HG03095 (cell line): ENCODE measurements at regions not wholly inside any gene's neighbourhood (a gene's known extent, or its start where the extent isn't known, plus 50 kb on each side); places are given as distances from the start of the nearest gene placed in this dataset.
"Not testable (repeated sequence)": the region's sequence is repeated elsewhere in the genome, so short reads cannot be mapped to it uniquely, and the experiment has no call there.

Experiments
- ATAC-seq: cut with Tn5 transposase; IDR thresholded peaks from one replicate; pipeline ENCODE4 v1.9.1; 2021; ENCODE audit warnings: moderate library complexity; ENCODE audit not compliant: unreplicated experiment

DNA sequence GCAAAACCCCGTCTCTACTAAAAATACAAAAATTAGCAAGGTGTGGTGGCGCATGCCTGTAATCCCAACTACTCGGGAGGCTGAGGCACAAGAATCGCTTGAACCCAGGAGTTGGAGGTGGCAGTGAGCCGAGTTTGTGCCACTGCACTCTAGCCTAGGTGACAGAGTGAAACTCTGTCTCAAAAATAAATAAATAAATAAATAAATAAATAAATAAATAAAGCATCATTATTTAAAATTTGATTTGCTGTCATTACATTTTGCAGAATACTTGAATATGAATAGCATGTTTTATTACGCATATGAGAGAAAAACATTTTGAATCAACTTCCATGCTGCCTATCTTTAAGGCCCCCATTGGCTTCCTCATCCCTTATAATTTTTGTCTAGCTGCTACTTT, 53.4 kb upstream of the MED14 start:
- not testable (repeated sequence) for ATAC-seq

DNA sequence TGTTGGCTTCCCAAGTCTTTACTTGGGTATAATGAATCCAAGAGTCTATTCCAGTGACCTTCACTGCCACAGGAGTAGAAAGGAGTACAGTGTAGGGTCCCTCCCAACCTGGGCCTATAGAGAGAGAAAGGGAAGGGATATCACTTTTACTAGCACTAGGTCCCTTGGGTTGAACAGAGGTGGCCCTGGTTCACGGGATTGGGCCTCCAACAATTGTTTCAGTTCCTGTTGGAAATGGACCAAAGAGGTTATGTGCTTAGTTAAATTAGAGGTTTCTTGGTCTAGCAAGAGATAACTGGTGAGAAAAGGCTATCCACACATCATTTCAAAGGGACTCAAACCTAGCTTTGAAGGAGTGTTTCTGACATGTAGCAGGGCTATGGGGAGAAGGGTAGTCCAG, 57.1 kb upstream of the MED14 start:
- no peak for ATAC-seq

DNA sequence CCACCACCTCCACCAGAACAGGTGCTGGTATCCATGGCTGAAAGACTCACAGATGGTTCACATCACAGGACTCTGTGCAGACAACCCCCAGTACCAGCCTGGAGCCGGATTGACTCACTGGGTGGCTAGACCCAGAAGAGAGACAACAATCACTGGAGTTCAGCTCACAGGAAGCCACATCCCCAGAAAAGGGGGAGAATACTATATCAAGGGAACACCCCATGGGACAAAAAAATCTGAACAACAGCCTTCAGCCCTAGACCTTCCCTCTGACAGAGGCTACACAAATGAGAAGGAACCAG, 59.4 kb upstream of the MED14 start:
- ATAC-seq, result not testable (repeated sequence)

DNA sequence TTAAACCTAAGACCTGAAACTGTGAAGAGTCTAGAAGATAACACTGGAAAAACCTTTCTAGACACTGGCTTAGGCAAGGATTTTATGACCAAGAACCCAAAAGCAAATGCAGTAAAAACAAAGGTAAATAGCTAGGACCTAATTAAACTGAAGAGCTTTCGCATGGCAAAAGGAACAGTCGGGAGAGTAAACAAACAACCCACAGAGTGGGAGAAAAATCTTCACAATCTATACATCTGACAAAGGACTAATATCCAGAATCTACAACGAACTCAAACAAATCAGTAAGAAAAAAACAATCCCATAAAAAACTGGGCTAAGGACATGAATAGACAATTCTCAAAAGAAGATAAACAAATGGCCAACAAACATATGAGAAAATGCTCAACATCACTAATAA, 64.4 kb upstream of the MED14 start:
- not testable (repeated sequence) for ATAC-seq

GRCh38 chrX:40805404-40805803, 70.1 kb upstream of the MED14 start:
- no peak for ATAC-seq

GRCh38 chrX:40806513-40807220, 71.3 kb upstream of the MED14 start:
- ATAC-seq, result no peak

DNA sequence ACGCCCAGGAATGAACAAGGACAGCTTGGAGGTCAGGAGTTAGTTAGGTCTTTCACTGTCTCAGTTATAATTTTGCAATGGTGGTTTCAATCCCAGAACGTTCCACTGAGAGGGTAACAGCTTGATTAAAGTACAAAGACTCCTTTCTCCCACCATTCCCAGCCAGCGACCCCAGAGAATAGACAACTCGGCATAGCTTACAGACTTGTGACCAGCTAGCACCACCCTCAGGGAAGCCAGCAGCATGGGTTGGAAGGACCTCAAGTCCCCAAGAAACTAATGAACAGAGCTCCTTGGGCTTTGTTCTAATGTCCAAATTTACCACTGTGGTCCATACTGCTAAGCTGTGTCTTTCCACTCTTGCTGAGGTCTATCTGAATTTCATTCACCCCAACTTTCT, 72.0 kb upstream of the MED14 start:
- no peak for ATAC-seq

GRCh38 chrX:40808203-40808602, 72.9 kb upstream of the MED14 start:
- no peak for ATAC-seq

DNA sequence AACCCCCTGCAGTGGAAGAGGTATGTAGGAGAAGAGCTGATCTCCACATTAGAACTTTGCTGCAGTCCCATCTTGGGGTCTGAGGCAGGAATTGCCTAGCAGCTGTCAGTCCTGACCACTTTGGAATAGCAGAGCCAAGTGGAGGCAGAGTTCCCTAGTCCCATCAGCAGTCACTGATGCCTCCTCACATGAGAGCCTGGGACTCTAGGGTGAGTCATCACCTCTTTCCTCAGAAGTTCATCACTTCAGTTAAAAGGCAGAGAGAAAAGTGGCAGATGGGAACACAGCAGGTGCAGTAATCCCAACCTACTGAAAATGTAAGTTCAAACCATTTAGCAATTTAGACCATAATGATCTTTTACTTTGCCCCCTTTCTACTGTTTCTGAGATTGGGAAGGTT, 73.9 kb upstream of the MED14 start:
- ATAC-seq, result no peak

DNA sequence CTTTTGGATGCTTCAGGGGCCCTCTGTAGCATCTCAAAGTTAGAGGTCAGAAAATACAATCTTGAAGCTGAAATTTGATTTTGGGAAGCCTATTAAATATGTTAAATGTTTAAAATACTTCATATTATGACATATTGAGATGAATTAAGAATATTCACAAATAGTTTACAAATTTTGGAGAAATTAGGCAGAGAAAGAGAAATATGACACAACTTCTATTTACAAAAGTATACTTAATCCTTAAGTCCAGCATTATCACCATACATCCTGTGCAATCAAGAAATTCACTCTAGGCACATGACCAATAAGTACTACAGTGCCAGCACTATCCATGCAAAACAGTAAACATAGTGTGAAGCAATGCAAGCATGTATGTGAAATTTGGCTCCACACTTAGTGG, 79.7 kb upstream of the MED14 start:
- ATAC-seq, result not testable (repeated sequence)

DNA sequence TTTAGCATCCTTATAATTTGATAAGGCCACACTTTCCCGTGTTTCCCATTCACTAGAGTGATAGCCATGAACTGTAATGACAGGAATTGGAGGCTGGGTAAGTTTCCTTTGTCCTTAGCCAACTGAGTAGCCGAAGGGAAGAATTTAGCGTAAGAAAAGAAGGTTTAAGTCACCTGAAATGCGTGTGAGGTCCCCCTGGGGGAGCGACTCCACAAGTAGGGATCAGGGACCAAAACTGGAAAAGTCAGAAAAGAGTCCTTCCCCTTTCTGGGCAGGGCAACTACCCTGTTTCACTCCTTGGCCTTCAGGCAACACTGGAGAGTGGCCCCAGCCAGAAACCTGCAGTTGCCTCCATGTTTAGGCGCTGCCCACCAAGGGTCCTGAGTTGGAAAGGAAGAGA, 81.6 kb upstream of the MED14 start:
- ATAC-seq, result no peak

DNA sequence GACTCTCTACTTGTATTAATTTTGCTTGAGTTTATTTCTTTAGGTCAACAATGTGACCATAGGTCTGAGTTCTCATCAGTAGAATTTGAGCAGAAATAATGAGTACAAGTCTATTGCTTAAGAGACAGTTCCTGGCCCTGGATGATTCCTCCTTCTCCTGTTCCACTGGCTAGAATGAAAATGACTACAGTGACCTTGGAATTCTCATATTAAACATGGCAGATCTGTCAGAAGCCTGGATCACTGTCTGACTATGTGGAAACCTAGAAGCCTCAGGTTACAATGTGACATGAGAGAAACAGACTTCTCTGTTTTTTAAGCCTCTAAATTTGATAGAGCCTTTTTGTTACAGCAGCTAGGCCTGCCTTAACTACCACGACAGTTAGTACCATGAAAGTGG, 82.9 kb upstream of the MED14 start:
- no peak for ATAC-seq

GRCh38 chrX:40821780-40822179, 86.4 kb upstream of the MED14 start:
- no peak for ATAC-seq

GRCh38 chrX:40827331-40827730, 92.0 kb upstream of the MED14 start:
- ATAC-seq, result no peak

GRCh38 chrX:40831750-40832149, 96.4 kb upstream of the MED14 start:
- no peak for ATAC-seq

GRCh38 chrX:40832723-40833122, 97.4 kb upstream of the MED14 start:
- no peak for ATAC-seq

GRCh38 chrX:40834225-40834624, 98.9 kb upstream of the MED14 start:
- ATAC-seq, result no peak

DNA sequence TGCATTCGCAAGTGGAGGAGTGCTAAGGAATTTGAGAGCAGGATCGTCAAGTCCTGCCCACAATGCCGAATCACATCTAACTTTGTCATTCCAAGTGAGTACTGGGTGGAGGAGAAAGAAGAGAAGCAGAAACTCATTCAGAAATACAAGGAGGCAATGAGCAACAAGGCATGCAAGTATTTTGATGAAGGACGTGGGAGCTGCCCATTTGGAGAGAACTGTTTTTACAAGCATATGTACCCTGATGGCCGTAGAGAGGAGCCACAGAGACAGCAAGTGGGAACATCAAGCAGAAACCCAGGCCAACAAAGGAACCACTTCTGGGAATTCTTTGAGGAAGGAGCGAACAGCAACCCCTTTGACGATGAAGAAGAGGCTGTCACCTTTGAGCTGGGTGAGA, 100.2 kb upstream of the MED14 start:
- no peak for ATAC-seq

- ATAC-seq, result no peak
These were observed 108.3 kb upstream of the MED14 start for GRCh38 chrX:40843643-40844042.

GRCh38 chrX:40844471-40844870, 109.1 kb upstream of the MED14 start:
- ATAC-seq, result no peak

DNA sequence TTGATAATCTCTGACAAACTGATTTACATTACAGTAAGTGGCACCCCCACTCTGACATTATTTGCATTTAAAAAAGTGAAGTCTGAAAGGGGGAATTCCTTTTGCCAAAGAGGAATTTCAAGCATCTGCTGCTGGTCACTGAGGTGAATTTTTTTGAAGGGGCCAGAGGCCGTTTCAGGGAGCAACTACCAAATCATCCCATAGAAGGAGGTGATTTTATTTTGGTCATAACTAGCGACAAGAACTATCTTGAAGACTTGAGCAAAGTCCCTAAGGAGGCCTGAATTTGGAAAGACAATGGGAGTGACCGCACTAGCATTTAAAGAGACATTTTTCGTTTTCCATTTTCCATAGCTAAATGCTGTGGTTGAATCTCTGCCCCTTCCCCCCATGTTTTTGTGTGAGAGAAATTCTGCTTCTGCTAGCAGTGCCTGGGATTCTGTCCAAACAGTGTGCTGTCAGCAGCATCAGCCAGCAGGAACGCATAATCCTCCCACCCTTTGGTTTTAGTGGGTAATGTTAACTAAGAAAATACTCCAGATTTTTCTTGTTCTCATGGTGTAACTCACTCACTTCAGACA, 110.1 kb upstream of the MED14 start:
- no peak for ATAC-seq

DNA sequence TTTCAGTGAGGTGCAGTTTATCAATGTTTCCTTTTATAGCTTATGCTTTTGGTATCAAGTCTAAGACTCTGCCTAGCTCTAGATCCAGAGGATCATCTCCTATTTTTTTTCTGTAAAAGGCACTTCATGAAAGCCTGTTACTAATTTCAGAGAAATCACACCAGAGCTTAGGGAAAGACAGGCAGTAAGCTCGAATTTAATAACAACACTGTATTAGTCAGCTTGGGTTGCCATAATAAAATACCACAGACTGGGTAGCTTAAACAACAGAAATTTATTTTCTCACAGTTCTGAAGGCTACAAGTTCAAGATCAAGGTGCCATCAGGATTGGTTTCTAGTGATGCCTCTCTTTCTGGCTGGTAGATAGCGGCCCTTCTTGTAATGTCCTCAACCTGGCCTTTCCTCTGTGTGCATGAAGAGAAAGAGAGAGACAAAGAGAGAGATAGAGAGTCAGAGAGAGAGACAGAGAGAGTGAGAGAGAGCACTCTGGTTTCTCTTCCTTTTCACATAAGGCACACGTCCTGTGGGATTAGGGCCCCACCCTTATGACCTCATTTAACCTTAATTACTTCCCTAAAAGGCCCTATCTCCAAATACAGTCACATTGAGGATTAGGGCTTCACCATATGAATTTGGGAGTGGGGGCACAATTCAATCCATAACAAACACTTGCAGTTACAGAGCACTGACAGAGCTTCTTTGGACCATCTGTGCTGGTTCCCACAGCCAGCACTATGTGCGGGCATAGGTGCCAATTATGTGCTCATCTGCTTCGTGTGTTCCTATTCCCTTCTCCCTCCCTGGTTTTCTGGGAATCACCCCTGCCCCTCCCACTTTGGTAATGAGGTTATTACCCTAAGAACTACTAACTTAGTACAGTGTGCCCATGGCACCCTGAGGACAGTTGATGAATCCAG, 114.8 kb upstream of the MED14 start:
- ATAC-seq, result no peak
